ENCODE measurements at regions not wholly inside any gene's neighbourhood (a gene's known extent, or its start where the extent isn't known, plus 50 kb on each side); places are given as distances from the start of the nearest gene placed in this dataset.
"Not testable (repeated sequence)": the region's sequence is repeated elsewhere in the genome, so short reads cannot be mapped to it uniquely, and the experiment has no call there.

GRCh38 chr5:109630093-109630492 lies 59.6 kb upstream of the MAN2A1 start:
- DNase-seq, result no peak

GRCh38 chr5:109628591-109628990 lies 61.1 kb upstream of the MAN2A1 start:
- no peak for DNase-seq

- DNase-seq, result not testable (repeated sequence)
Measured at GRCh38 chr5:109621266-109621665, 68.5 kb upstream of the MAN2A1 start.

GRCh38 chr5:109620651-109621050 lies 69.1 kb upstream of the MAN2A1 start:
- no peak for DNase-seq

GRCh38 chr5:109619606-109620005 lies 70.1 kb upstream of the MAN2A1 start:
- no peak for DNase-seq

GRCh38 chr5:109619021-109619460 lies 70.7 kb upstream of the MAN2A1 start:
- DNase-seq, result no peak

GRCh38 chr5:109614981-109615380 lies 74.7 kb upstream of the MAN2A1 start:
- DNase-seq, result no peak

- DNase-seq, result no peak
Measured at GRCh38 chr5:109614301-109614700, 75.4 kb upstream of the MAN2A1 start.

GRCh38 chr5:109612278-109612905 lies 77.3 kb upstream of the MAN2A1 start:
- no peak for DNase-seq

GRCh38 chr5:109611505-109611904 lies 78.2 kb upstream of the MAN2A1 start:
- DNase-seq, result no peak

GRCh38 chr5:109611061-109611460 lies 78.7 kb upstream of the MAN2A1 start:
- DNase-seq, result no peak

- DNase-seq, result no peak
Measured at GRCh38 chr5:109610581-109610980, 79.1 kb upstream of the MAN2A1 start.

- DNase-seq, result no peak
Measured at GRCh38 chr5:109605207-109605730, 84.5 kb upstream of the MAN2A1 start.

- DNase-seq, result no peak
Measured at GRCh38 chr5:109604758-109605157, 85.0 kb upstream of the MAN2A1 start.

GRCh38 chr5:109601736-109602135 lies 88.0 kb upstream of the MAN2A1 start:
- no peak for DNase-seq

- DNase-seq, result no peak
Measured at GRCh38 chr5:109597893-109598292, 91.8 kb upstream of the MAN2A1 start.

- DNase-seq, result no peak
Measured at GRCh38 chr5:109594217-109594616, 95.5 kb upstream of the MAN2A1 start.

- no peak for DNase-seq
Measured at GRCh38 chr5:109590799-109591198, 98.9 kb upstream of the MAN2A1 start.

- DNase-seq, result no peak
Measured at GRCh38 chr5:109589986-109590385, 99.7 kb upstream of the MAN2A1 start.

- DNase-seq, result no peak
Measured at GRCh38 chr5:109589239-109589638, 100.5 kb upstream of the MAN2A1 start.

GRCh38 chr5:109588281-109589035 lies 101.3 kb upstream of the MAN2A1 start:
- DNase-seq, result no peak

- no peak for DNase-seq
Measured at GRCh38 chr5:109584986-109585599, 104.6 kb upstream of the MAN2A1 start.

- DNase-seq, result no peak
Measured at GRCh38 chr5:109580225-109580624, 109.5 kb upstream of the MAN2A1 start.

- DNase-seq, result no peak
Measured at GRCh38 chr5:109575506-109575905, 114.2 kb upstream of the MAN2A1 start.

All from KG1 (cell line).